Hepatic stellate cell (primary cell): ENCODE measurements at regions not wholly inside any gene's neighbourhood (a gene's known extent, or its start where the extent isn't known, plus 50 kb on each side); places are given as distances from the start of the nearest gene placed in this dataset.
"Not testable (repeated sequence)": the region's sequence is repeated elsewhere in the genome, so short reads cannot be mapped to it uniquely, and the experiment has no call there.

Experiments
- DNase-seq: peaks from one replicate; pipeline ENCODE4 v3.0.0; 2011; ENCODE audit warnings: low spot score

DNA sequence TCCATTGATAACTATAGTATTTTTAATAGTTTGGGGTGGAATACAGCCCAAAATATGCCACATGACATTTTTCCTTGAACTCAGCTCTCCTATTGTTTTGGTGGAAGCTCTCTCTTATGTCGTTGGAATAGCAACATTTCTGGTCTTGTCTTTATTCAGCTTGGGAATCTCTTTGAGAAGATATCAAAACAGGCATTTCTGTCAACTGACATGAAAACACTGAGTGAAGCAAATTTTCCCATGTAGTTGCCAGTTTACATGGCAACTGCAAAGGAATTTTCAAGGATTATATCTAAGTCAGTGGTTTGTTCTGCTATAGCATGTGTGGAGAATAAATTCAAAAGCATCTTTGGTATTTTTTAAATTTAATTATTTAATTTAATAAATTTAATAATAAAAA is 863.5 kb upstream of the CDH8 start:
- DNase-seq = no peak

- no peak for DNase-seq
Observed at GRCh38 chr16:62889097-62889496, 852.9 kb upstream of the CDH8 start.

GRCh38 chr16:62883509-62883908 is 847.3 kb upstream of the CDH8 start:
- no peak for DNase-seq

GRCh38 chr16:62882552-62883221 is 846.4 kb upstream of the CDH8 start:
- no peak for DNase-seq

- DNase-seq = no peak
Observed at GRCh38 chr16:62876133-62876532, 839.9 kb upstream of the CDH8 start.

DNA sequence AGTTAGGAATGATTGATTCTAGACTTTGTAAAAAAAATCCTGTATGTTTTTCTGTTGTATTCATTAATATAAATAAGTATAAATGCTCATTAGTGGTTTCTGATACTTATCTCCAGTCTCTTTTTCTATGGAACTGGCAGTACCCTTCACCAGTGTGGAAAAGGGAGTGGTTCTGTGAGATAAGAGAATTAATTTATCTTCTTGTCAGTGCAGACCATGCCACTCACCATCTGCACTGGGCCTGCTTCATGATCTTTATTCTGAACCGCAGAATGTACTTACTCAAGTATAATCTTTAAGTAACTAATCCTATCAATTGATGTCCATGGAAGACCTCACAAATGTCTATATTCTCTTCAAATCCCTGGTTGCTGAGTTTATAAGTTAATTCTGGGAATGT is 836.1 kb upstream of the CDH8 start:
- no peak for DNase-seq

- DNase-seq = no peak
Observed at GRCh38 chr16:62870554-62870953, 834.3 kb upstream of the CDH8 start.

DNA sequence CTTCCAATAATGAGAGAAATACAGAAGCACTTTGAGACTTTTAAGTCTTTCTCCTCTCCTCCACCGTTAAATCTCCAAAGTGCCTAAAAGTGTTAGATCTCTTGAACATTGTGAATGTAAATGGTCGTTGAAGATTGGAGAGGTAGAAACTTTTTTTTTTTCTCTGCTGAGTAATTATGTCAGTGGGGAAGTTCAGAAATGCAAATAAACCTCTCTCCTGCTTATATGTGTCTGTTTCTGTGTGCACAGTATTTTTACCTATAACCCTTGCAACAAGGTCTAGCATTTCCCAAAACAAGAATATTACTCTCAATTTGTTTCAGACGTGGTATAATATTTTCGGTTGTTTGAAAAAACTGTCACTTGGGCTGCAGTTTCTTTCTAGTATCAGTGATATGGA is 833.6 kb upstream of the CDH8 start:
- DNase-seq = no peak

- no peak for DNase-seq
Observed at GRCh38 chr16:62863139-62863538, 826.9 kb upstream of the CDH8 start.

DNA sequence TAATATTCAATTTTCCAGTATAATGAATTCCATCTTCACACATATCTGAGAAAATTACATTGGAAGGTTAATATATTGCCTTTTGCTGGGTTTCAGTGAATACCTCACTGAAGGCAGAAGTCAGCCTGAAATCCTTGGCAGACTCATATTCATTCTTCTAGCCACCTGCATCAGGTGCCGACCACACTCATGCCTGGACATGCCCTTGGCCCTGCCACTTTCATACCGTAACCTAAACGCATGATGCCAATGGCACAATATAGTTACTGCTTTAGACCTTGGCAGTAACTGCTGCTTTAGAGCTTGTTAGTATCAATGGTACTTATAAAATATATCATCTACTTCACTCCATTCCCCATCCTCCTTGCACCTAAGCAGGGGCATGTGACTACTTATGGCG is 817.6 kb upstream of the CDH8 start:
- no peak for DNase-seq

- no peak for DNase-seq
Observed at GRCh38 chr16:62846399-62847057, 810.3 kb upstream of the CDH8 start.

- DNase-seq = no peak
Observed at GRCh38 chr16:62832214-62832613, 796.0 kb upstream of the CDH8 start.

- DNase-seq = no peak
Observed at GRCh38 chr16:62831235-62831850, 795.1 kb upstream of the CDH8 start.

GRCh38 chr16:62829607-62830006 is 793.4 kb upstream of the CDH8 start:
- no peak for DNase-seq

GRCh38 chr16:62829084-62829483 is 792.8 kb upstream of the CDH8 start:
- DNase-seq = no peak

DNA sequence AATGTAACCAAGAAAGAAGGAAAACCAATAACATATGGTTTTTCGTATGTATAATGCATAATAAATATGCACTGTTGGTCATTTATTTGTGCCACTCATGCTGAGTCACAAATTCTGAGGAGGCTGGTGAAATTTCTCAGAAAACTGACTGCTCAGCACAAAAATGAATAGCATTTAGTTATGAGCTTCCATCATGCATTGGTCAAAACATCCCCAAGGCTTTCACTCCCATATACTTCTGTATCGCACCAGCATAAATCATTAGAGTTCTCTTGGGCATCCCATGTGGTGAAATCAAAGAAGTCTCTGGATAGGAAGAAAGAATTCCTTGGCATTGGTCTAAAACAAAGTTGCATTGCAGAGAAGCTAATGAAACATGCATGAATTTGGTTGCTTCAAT is 785.6 kb upstream of the CDH8 start:
- DNase-seq = no peak

GRCh38 chr16:62816971-62817519 is 780.8 kb upstream of the CDH8 start:
- DNase-seq = no peak

- no peak for DNase-seq
Observed at GRCh38 chr16:62814891-62815290, 778.7 kb upstream of the CDH8 start.

DNA sequence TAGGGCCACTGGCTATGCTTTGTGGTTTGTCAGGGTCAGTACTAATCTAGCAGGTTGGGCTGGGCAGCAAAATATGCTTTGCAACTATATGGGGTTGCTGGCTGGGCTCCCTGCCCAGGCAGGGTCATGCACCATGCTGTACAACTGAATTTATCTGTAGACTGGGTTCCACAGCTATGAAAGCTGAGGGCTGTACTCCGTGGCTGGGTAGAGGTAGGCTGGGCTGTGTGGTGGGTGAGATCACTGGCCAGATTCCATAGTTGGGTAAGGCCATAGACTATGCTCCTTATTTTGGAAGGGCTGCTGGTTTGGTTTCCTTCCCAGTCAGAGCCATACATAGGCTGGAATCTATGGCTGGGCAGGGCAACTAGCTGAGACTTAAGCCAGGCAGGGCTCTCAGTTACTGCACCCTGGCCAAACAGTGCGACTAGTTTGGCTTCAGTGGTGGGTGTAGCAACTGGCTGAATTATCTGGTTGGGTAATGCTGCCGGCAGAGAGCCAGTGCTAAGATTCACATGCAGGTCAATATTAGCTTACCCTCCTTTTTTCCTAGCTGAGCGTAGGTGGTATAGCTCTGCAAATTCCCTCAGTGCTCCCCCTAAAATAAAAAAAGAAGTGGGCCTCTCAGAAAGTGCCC is 769.1 kb upstream of the CDH8 start:
- no peak for DNase-seq

DNA sequence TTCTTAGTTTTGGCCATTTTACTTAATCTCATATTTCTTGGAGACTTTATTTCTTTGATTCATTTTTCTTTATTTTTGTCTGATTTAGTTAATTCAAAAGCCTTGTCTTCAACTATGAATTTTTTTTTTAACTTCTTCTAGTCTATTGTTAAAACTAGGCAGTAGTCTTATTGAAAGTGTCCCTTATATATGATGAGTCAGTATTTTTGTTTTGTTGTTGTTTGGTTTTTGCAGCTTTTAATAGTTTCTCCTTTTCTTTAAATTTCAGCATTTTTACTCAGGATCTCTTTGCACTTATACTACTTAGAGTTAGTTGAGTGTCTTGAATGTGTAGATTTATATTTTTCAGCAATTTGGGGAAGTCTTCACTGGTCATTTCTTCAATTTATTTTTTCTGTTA is 758.5 kb upstream of the CDH8 start:
- no peak for DNase-seq

DNA sequence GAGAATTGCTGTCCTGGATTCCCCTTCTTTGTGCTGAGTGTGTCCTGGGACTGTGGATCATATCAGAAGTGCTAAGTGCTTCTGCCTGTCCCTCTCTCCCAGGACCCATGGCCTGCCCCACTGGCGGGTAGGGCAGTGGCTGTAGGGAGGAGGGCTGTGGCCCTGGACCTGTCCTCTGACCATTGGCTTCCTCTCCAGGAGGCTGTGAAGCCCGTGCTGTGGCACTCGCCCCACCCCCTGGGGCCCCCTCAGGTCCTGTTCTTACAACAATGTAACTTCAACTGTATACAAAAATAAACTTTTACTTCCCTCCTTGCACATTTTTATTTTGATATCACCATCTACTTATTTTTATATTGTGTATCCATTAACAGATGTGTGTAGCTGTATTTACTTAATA is 743.8 kb upstream of the CDH8 start:
- DNase-seq = not testable (repeated sequence)

GRCh38 chr16:62764572-62764971 is 728.3 kb upstream of the CDH8 start:
- no peak for DNase-seq

GRCh38 chr16:62760398-62760797 is 724.2 kb upstream of the CDH8 start:
- no peak for DNase-seq
